GM19397 (cell line): ENCODE measurements at regions not wholly inside any gene's neighbourhood (a gene's known extent, or its start where the extent isn't known, plus 50 kb on each side); places are given as distances from the start of the nearest gene placed in this dataset.

Experiments used
- ATAC-seq: cut with Tn5 transposase; IDR thresholded peaks from one replicate; pipeline ENCODE4 v1.9.1; 2021; ENCODE audit warnings: mild to moderate bottlenecking, moderate library complexity; ENCODE audit not compliant: unreplicated experiment

GRCh38 chr20:17795003-17795402 lies 95.2 kb downstream of the BANF2 start:
- no peak for ATAC-seq

DNA sequence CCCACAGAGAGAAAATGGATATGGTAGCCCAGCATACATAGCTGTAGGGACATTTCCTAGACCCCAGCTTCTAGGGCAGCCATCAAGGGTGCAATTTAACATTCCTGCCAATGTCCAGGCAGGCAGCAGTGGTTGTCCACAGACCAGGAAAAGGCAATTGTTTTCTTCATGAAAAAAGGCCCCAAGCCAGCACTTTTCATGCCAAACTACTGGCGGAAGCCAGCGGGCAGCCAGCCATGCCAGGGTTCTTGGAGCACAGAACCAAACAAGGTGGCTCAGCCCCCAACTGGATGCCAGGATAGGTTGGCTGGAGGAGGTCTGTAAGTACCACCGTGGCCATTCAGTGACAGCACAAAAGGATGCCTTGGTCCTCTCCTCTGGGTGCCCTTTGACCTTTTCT lies 94.6 kb downstream of the BANF2 start:
- no peak for ATAC-seq

GRCh38 chr20:17793986-17794385 lies 94.2 kb downstream of the BANF2 start:
- ATAC-seq = no peak

GRCh38 chr20:17790296-17790695 lies 90.5 kb downstream of the BANF2 start:
- no peak for ATAC-seq

DNA sequence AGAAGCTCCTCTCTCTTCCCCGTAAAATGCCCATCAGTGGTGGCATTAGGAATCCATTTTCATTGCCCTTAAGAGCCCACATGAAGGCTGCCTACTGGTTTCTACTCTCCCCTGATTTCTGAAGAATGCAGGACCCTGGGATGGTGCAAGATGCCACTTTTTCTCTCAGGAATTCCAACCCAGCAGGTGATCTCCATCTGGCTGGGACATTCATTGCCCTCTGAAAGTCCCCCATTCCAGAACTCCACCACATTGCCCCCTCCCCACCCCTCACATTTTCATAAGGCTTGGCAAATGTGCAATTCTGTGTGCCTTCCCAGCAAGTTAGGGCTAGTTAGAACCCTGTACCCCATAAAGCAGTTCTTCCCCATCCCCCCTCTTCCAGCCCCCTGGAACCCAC lies 88.0 kb downstream of the BANF2 start:
- no peak for ATAC-seq

DNA sequence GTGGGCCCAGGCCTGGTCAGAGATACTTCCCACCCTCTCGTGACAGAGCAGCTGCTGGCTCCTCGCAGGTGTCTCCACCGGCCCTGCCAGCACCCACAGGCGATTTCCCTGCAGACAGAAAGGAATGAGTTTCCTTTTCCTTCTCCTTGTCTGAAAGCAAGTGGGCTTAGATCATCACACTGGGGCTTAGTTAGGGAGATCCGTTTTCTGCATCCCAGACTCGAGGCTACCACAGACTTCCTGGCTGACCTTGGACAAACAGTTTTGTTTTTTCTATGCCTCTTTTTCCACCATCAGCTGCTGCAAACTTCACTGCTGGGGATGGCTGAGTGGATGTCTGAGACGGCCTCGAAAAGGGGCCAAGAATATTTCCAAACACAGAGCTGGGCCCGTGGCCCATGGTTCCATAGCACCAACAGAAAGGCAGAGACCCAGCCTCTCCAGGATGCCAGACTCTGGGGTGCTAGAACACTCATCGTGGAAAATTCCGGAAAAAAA lies 86.5 kb downstream of the BANF2 start:
- no peak for ATAC-seq
